GM23338 (cell line): ENCODE measurements at regions not wholly inside any gene's neighbourhood (a gene's known extent, or its start where the extent isn't known, plus 50 kb on each side); places are given as distances from the start of the nearest gene placed in this dataset.

Experiments
- ATAC-seq: fragments of 200-7000 bp; cut with Tn5 transposase; 3 replicates; pipeline ENCODE4 v1.9.1; 2020
- DNase-seq: peaks from one replicate; pipeline ENCODE4 v3.0.0-alpha.2; 2015; ENCODE audit warnings: low spot score
- H2AFZ ChIP-seq: fragments of 200-600 bp; sonication (generic); 2 replicates; pipeline ENCODE4 v1.8.0; 2016; ENCODE audit warnings: antibody characterized with exemption, mild to moderate bottlenecking, moderate library complexity
- H3F3A ChIP-seq: fragments of 200-600 bp; sonication (generic); replicated peaks from 2 replicates; pipeline ENCODE4 v1.8.0; 2017; ENCODE audit warnings: antibody characterized with exemption, mixed run types, low read depth
- H3K27ac ChIP-seq: fragments of 200-600 bp; sonication (generic); 2 replicates; pipeline ENCODE4 v1.6.1; 2016; ENCODE audit warnings: low read depth
- H3K27me3 ChIP-seq: fragments of 200-600 bp; sonication (generic); 2 replicates; pipeline ENCODE4 v1.8.0; 2016; ENCODE audit warnings: mild to moderate bottlenecking, mixed run types, moderate library complexity; ENCODE audit not compliant: insufficient read depth
- H3K36me3 ChIP-seq: fragments of 200-600 bp; sonication (generic); 2 replicates; pipeline ENCODE4 v1.8.0; 2016; ENCODE audit warnings: mild to moderate bottlenecking; ENCODE audit not compliant: insufficient read depth
- H3K4me1 ChIP-seq: fragments of 200-600 bp; sonication (generic); 2 replicates; pipeline ENCODE4 v1.8.0; 2016; ENCODE audit warnings: mild to moderate bottlenecking, moderate library complexity; ENCODE audit not compliant: insufficient read depth
- H3K4me2 ChIP-seq: fragments of 200-600 bp; sonication (generic); 2 replicates; pipeline ENCODE4 v1.7.1; 2017; ENCODE audit warnings: mixed run types
- H3K4me3 ChIP-seq: fragments of 200-600 bp; sonication (generic); 2 replicates; pipeline ENCODE4 v1.6.1; 2016; ENCODE audit warnings: mixed run types
- H3K79me2 ChIP-seq: fragments of 200-600 bp; sonication (generic); replicated peaks from 2 replicates; pipeline ENCODE4 v1.8.0; 2017; ENCODE audit warnings: mild to moderate bottlenecking; ENCODE audit not compliant: insufficient read depth
- H3K9me2 ChIP-seq: fragments of 200-600 bp; sonication (generic); 2 replicates; pipeline ENCODE4 v1.8.0; 2017; ENCODE audit not compliant: insufficient read depth
- H4K20me1 ChIP-seq: fragments of 200-600 bp; sonication (generic); replicated peaks from 2 replicates; pipeline ENCODE4 v1.8.0; 2017; ENCODE audit warnings: mild to moderate bottlenecking; ENCODE audit not compliant: insufficient read depth
- H3K27ac Mint-ChIP-seq: 2 replicates; pipeline ENCODE4 v1.8.0; 2020; ENCODE audit warnings: inconsistent platforms, mild to moderate bottlenecking, moderate library complexity, mixed read lengths
- H3K27me3 Mint-ChIP-seq: 3 replicates; pipeline ENCODE4 v1.8.0; 2022; ENCODE audit warnings: low read depth, mild to moderate bottlenecking, moderate library complexity, mixed read lengths, inconsistent platforms; ENCODE audit not compliant: insufficient read depth, poor library complexity
- H3K36me3 Mint-ChIP-seq: 3 replicates; pipeline ENCODE4 v1.8.0; 2021; ENCODE audit warnings: low read depth, mild to moderate bottlenecking, inconsistent platforms, moderate library complexity, mixed read lengths
- H3K4me1 Mint-ChIP-seq: 3 replicates; pipeline ENCODE4 v1.8.0; 2020; ENCODE audit warnings: mild to moderate bottlenecking, inconsistent platforms, mixed read lengths
- H3K4me3 Mint-ChIP-seq: 3 replicates; pipeline ENCODE4 v1.8.0; 2021; ENCODE audit warnings: moderate library complexity, mild to moderate bottlenecking, inconsistent platforms, mixed read lengths
- H3K9me3 Mint-ChIP-seq: 3 replicates; pipeline ENCODE4 v1.8.0; 2020; ENCODE audit warnings: moderate library complexity, mild to moderate bottlenecking, inconsistent platforms, mixed read lengths
- CREB1 ChIP-seq: fragments of 250-450 bp; sonication (Bioruptor Pico); IDR thresholded peaks from 2 replicates; pipeline ENCODE4 v1.5.0; 2020; ENCODE audit warnings: low read depth, mild to moderate bottlenecking, moderate library complexity
- CTCF ChIP-seq, 2 experiments: fragments of 200-600 bp in 1 of 2; sonication (generic) in 1 of 2; conservative IDR thresholded peaks; 2 replicates each; pipeline versions ENCODE4 v1.5.1 to v1.6.1; 2016 to 2017; ENCODE audit warnings: antibody characterized with exemption in 2 of 2, low read depth in 2 of 2, mild to moderate bottlenecking in 2 of 2, moderate library complexity in 1 of 2
- ETS1 ChIP-seq: IDR thresholded peaks from 2 replicates; pipeline ENCODE4 v1.6.1; 2016; ENCODE audit warnings: antibody characterized with exemption
- EZH2 ChIP-seq: fragments of 200-600 bp; sonication (generic); IDR thresholded peaks from one replicate; pipeline ENCODE4 v1.8.0; 2017; ENCODE audit warnings: antibody characterized with exemption, mild to moderate bottlenecking, low read depth; ENCODE audit not compliant: unreplicated experiment
- EZH2phosphoT487 ChIP-seq: fragments of 200-600 bp; sonication (generic); IDR thresholded peaks from one replicate; pipeline ENCODE4 v1.8.1; 2018; ENCODE audit warnings: antibody characterized with exemption; ENCODE audit not compliant: unreplicated experiment
- JUNB ChIP-seq: IDR thresholded peaks from one replicate; pipeline ENCODE4 v1.6.1; 2016; ENCODE audit warnings: antibody characterized with exemption; ENCODE audit not compliant: unreplicated experiment
- NANOG ChIP-seq: IDR thresholded peaks from 2 replicates; pipeline ENCODE4 v1.6.1; 2016; ENCODE audit warnings: antibody characterized with exemption, borderline replicate concordance
- POLR2AphosphoS5 ChIP-seq: IDR thresholded peaks from 2 replicates; pipeline ENCODE4 v1.6.1; 2016; ENCODE audit warnings: antibody characterized with exemption, low read depth
- REST ChIP-seq: IDR thresholded peaks from one replicate; pipeline ENCODE4 v1.6.1; 2018; ENCODE audit warnings: antibody characterized with exemption; ENCODE audit not compliant: unreplicated experiment
- STAT1 ChIP-seq: IDR thresholded peaks from one replicate; pipeline ENCODE4 v1.6.1; 2016; ENCODE audit warnings: antibody characterized with exemption; ENCODE audit not compliant: unreplicated experiment
- ZNF114 ChIP-seq: fragments of 250-450 bp; sonication (Bioruptor Pico); IDR thresholded peaks from 2 replicates; pipeline ENCODE4 v1.5.0; 2020; ENCODE audit warnings: mild to moderate bottlenecking, moderate library complexity
- ZNF331 ChIP-seq: fragments of 250-450 bp; sonication (Bioruptor Pico); IDR thresholded peaks from 2 replicates; pipeline ENCODE4 v1.5.0; 2020; ENCODE audit warnings: low read depth, mild to moderate bottlenecking, moderate library complexity
- ZNF462 ChIP-seq: fragments of 250-450 bp; sonication (Bioruptor Pico); IDR thresholded peaks from 2 replicates; pipeline ENCODE4 v1.5.0; 2020; ENCODE audit warnings: mild to moderate bottlenecking, moderate library complexity

DNA sequence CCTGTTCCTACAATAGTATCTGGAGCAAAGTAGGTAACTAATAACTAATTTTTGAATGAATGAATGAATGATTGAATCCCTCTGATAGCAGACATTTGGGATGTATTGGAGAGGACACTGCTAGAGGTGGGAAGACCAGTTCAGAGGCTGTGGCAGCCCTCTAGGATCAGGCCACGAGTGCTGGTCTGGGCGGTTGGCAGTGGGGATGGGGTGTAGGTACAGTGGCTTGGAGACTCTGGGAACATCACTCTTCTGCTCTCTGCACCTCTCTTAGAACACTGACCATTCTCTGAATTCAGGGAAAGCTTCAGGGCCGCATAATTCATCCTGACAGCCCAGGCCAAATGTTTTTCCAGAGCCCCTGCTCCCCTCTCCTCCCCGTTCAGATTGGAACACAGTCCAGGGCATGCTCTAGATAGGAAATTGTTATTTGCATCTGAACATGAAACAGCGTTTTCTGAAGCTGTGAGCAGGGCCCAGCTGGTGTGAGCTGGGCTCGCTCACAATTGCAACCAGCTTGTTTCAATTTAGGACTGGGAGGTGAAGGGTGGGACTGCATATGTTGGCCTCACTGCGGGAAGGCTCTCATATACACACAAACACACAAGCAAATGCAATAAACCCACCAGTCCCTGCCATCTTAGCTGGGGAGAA is 253.1 kb upstream of the USP24 start:
- ATAC-seq (no peak), DNase-seq (no peak)
- Histone ChIP-seq H3K4me3 (no peak overlapping the region), H3K4me1 (no peaks in the 10 kb centered on the region; the same call in 1 of the 2 replicates), H4K20me1 (no peaks in the 10 kb centered on the region), H2AFZ (no peak overlapping the region), H3K4me2 (no peak overlapping the region), H3K79me2 (no peaks in the 10 kb centered on the region), H3K9me2 (peaks cover 12% of the 10 kb centered on the region), H3K36me3 (no peaks in the 10 kb centered on the region), H3K27me3 (no peaks in the 10 kb centered on the region), H3F3A (no peaks in the 10 kb centered on the region), H3K27ac (no peak overlapping the region)
- peak overlapping the region; percentile 54; the same call in 1 of the 2 replicates for H3K27ac Mint-ChIP-seq
- H3K4me1 Mint-ChIP-seq = peaks cover 6% of the 10 kb centered on the region; the same call in 2 of the 3 replicates
- H3K27me3 Mint-ChIP-seq = no peaks in the 10 kb centered on the region
- H3K9me3 Mint-ChIP-seq = no peaks in the 10 kb centered on the region
- TF ChIP-seq ZNF462 = no peak
- TF ChIP-seq ZNF331 = no peak
- no peak for TF ChIP-seq NANOG
- no peak for TF ChIP-seq EZH2phosphoT487
- no peak for TF ChIP-seq ZNF114 (CRISPR knock-in tag)
- TF ChIP-seq ETS1 = no peak
- TF ChIP-seq EZH2 = no peak
- no peak for TF ChIP-seq CTCF (conservative IDR thresholded peaks at IDR 0.05; ENCODE audit: low read depth in 2 of 2)
- no peak for TF ChIP-seq REST
- no peak for TF ChIP-seq JUNB
- TF ChIP-seq CREB1 (CRISPR knock-in tag) = no peak
- TF ChIP-seq STAT1 = no peak
- TF ChIP-seq POLR2AphosphoS5 = no peak
- no peak overlapping the region for H3K4me3 Mint-ChIP-seq
- no peaks in the 10 kb centered on the region for H3K36me3 Mint-ChIP-seq
